ENCODE measurements at regions not wholly inside any gene's neighbourhood (a gene's known extent, or its start where the extent isn't known, plus 50 kb on each side); places are given as distances from the start of the nearest gene placed in this dataset.

- in situ Hi-C loops (cut with HindIII; ENCODE audit: extremely low pct_ligation_motif_present, low pct_unique_long_range_greater_than_20kb), result no loop called here
- Histone ChIP-seq H3K4me2 (ENCODE audit: low read depth, low read length) (no peak overlapping the region), H3K36me3 (replicated peaks in 1 of 2; ENCODE audit: control insufficient read depth in 1 of 2, insufficient read depth in 2 of 2, low read length in 2 of 2) (no peaks in the 10 kb centered on the region), H4K20me1 (ENCODE audit: insufficient read depth, low read length) (no peaks in the 10 kb centered on the region), H2AFZ (ENCODE audit: low read length) (no peak overlapping the region), H3K9ac (ENCODE audit: insufficient read depth, low read depth, low read length) (no peak overlapping the region), H3K9me3 (ENCODE audit: low read length) (no peaks in the 10 kb centered on the region), H3K4me3 (replicated peaks in 1 of 3; ENCODE audit: insufficient read depth in 1 of 3, low read depth in 2 of 3, low read length in 3 of 3) (no peak overlapping the region), H3K27ac (ENCODE audit: extremely low read length, insufficient read depth, low read length) (no peak overlapping the region), H3K27me3 (ENCODE audit: control insufficient read depth in 1 of 2, insufficient read depth in 2 of 2, low read length in 2 of 2) (no peaks in the 10 kb centered on the region), H3K4me1 (ENCODE audit: insufficient read depth, low read length) (no peaks in the 10 kb centered on the region), H3K79me2 (ENCODE audit: insufficient read depth, low read length) (no peaks in the 10 kb centered on the region)
- no peak for DNase-seq (ENCODE audit: low spot score)
- WGBS (ENCODE audit: low lambda C conversion rate), result 6% methylated on average over 4 of the region's 4 CpGs
- intact Hi-C loops (cut with micrococcal nuclease; ENCODE audit: unreplicated experiment), result no loop called here
- ATAC-seq, result no peak
- TF ChIP-seq ZIK1 (CRISPR knock-in tag; IDR thresholded peaks at IDR 0.05; ENCODE audit: borderline replicate concordance, low read depth) (no peak), ZNF232 (CRISPR knock-in tag; IDR thresholded peaks at IDR 0.05; ENCODE audit: borderline replicate concordance) (no peak), HNRNPH1 (optimal IDR thresholded peaks at IDR 0.05; ENCODE audit: low read depth, low read length) (no peak), TFDP2 (CRISPR knock-in tag; IDR thresholded peaks at IDR 0.05) (no peak), ERF (CRISPR knock-in tag; IDR thresholded peaks at IDR 0.05) (no peak), ZNF251 (CRISPR knock-in tag; IDR thresholded peaks at IDR 0.05) (no peak), TEF (CRISPR knock-in tag; IDR thresholded peaks at IDR 0.05) (no peak)
- FAIRE-seq, result no peak
- POLR2A ChIA-PET, result no interaction called here
- no TSS peak for BruUV-seq (replicated peaks)
- CTCF ChIA-PET (ENCODE audit: low intra/inter-chr PET ratio, low total read pairs), result no interaction called here
These were observed 809.5 kb upstream of the GOT2 start for GRCh38 chr16:59543641-59544040.

GRCh38 chr16:59540621-59541020 lies 806.5 kb upstream of the GOT2 start:
- BruUV-seq (replicated peaks), result no TSS peak
- ChIA-PET CTCF (ENCODE audit: low intra/inter-chr PET ratio, low total read pairs) (no interaction called here), POLR2A (no interaction called here)
- Histone ChIP-seq H3K27ac (ENCODE audit: extremely low read length, insufficient read depth, low read length) (no peak overlapping the region), H3K4me1 (ENCODE audit: insufficient read depth, low read length) (no peaks in the 10 kb centered on the region), H3K79me2 (ENCODE audit: insufficient read depth, low read length) (no peaks in the 10 kb centered on the region), H3K9me3 (ENCODE audit: low read length) (no peaks in the 10 kb centered on the region), H4K20me1 (ENCODE audit: insufficient read depth, low read length) (no peaks in the 10 kb centered on the region), H3K9ac (ENCODE audit: insufficient read depth, low read depth, low read length) (no peak overlapping the region), H3K4me2 (ENCODE audit: low read depth, low read length) (no peak overlapping the region), H3K27me3 (ENCODE audit: control insufficient read depth in 1 of 2, insufficient read depth in 2 of 2, low read length in 2 of 2) (no peaks in the 10 kb centered on the region; a peak in 1 of 5 replicates), H3K36me3 (replicated peaks in 1 of 2; ENCODE audit: control insufficient read depth in 1 of 2, insufficient read depth in 2 of 2, low read length in 2 of 2) (no peaks in the 10 kb centered on the region), H3K4me3 (replicated peaks in 1 of 3; ENCODE audit: insufficient read depth in 1 of 3, low read depth in 2 of 3, low read length in 3 of 3) (no peak overlapping the region), H2AFZ (ENCODE audit: low read length) (no peak overlapping the region)
- WGBS (ENCODE audit: low lambda C conversion rate), result 0% methylated on average over 8 of the region's 8 CpGs
- FAIRE-seq, result no peak
- no peak for DNase-seq (ENCODE audit: low spot score)
- intact Hi-C loops (cut with micrococcal nuclease; ENCODE audit: unreplicated experiment), result no loop called here
- no peak for ATAC-seq
- in situ Hi-C loops (cut with HindIII; ENCODE audit: extremely low pct_ligation_motif_present, low pct_unique_long_range_greater_than_20kb), result no loop called here
- TF ChIP-seq NFIB (CRISPR knock-in tag; IDR thresholded peaks at IDR 0.05; ENCODE audit: borderline replicate concordance) (no peak), PITX1 (CRISPR knock-in tag; IDR thresholded peaks at IDR 0.05) (no peak), ZNF891 (CRISPR knock-in tag; IDR thresholded peaks at IDR 0.05) (no peak), ZNF616 (CRISPR knock-in tag; IDR thresholded peaks at IDR 0.05; ENCODE audit: low read depth) (no peak), ZNF768 (CRISPR knock-in tag; IDR thresholded peaks at IDR 0.05) (no peak), ZNF431 (CRISPR knock-in tag; IDR thresholded peaks at IDR 0.05; ENCODE audit: borderline replicate concordance, low read depth) (no peak), KLF6 (CRISPR knock-in tag; IDR thresholded peaks at IDR 0.05) (no peak), HHEX (CRISPR knock-in tag; IDR thresholded peaks at IDR 0.05) (no peak), TOE1 (CRISPR knock-in tag; IDR thresholded peaks at IDR 0.05) (no peak), TRIM22 (IDR thresholded peaks at IDR 0.05) (no peak), TCF7 (IDR thresholded peaks at IDR 0.05; ENCODE audit: low read depth) (no peak), WIZ (CRISPR knock-in tag; IDR thresholded peaks at IDR 0.05) (no peak), MEIS1 (CRISPR knock-in tag; IDR thresholded peaks at IDR 0.05; ENCODE audit: borderline replicate concordance) (no peak)

Measured in HepG2 (cell line).